ENCODE measurements at regions not wholly inside any gene's neighbourhood (a gene's known extent, or its start where the extent isn't known, plus 50 kb on each side); places are given as distances from the start of the nearest gene placed in this dataset.

GRCh38 chr9:118364266-118365106 lies 660.3 kb downstream of the TLR4 start:
- DNase-seq (ENCODE audit: low read depth in 1 of 2, low spot score in 1 of 2), result no peak
- H3K27me3 ChIP-seq (ENCODE audit: insufficient read depth, poor library complexity, severe bottlenecking), result no peaks in the 10 kb centered on the region
- no peak overlapping the region for H3K27ac ChIP-seq (replicated peaks)
- TF ChIP-seq, protein P1, sequence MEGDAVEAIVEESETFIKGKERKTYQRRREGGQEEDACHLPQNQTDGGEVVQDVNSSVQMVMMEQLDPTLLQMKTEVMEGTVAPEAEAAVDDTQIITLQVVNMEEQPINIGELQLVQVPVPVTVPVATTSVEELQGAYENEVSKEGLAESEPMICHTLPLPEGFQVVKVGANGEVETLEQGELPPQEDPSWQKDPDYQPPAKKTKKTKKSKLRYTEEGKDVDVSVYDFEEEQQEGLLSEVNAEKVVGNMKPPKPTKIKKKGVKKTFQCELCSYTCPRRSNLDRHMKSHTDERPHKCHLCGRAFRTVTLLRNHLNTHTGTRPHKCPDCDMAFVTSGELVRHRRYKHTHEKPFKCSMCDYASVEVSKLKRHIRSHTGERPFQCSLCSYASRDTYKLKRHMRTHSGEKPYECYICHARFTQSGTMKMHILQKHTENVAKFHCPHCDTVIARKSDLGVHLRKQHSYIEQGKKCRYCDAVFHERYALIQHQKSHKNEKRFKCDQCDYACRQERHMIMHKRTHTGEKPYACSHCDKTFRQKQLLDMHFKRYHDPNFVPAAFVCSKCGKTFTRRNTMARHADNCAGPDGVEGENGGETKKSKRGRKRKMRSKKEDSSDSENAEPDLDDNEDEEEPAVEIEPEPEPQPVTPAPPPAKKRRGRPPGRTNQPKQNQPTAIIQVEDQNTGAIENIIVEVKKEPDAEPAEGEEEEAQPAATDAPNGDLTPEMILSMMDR (IDR thresholded peaks at IDR 0.05; ENCODE audit: insufficient read depth, low read length), result no peak
- TF ChIP-seq, protein P2, sequence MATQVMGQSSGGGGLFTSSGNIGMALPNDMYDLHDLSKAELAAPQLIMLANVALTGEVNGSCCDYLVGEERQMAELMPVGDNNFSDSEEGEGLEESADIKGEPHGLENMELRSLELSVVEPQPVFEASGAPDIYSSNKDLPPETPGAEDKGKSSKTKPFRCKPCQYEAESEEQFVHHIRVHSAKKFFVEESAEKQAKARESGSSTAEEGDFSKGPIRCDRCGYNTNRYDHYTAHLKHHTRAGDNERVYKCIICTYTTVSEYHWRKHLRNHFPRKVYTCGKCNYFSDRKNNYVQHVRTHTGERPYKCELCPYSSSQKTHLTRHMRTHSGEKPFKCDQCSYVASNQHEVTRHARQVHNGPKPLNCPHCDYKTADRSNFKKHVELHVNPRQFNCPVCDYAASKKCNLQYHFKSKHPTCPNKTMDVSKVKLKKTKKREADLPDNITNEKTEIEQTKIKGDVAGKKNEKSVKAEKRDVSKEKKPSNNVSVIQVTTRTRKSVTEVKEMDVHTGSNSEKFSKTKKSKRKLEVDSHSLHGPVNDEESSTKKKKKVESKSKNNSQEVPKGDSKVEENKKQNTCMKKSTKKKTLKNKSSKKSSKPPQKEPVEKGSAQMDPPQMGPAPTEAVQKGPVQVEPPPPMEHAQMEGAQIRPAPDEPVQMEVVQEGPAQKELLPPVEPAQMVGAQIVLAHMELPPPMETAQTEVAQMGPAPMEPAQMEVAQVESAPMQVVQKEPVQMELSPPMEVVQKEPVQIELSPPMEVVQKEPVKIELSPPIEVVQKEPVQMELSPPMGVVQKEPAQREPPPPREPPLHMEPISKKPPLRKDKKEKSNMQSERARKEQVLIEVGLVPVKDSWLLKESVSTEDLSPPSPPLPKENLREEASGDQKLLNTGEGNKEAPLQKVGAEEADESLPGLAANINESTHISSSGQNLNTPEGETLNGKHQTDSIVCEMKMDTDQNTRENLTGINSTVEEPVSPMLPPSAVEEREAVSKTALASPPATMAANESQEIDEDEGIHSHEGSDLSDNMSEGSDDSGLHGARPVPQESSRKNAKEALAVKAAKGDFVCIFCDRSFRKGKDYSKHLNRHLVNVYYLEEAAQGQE (IDR thresholded peaks at IDR 0.05; ENCODE audit: insufficient replicate concordance, low read depth), result no peak
- no peak for TF ChIP-seq GABPA (IDR thresholded peaks at IDR 0.05; ENCODE audit: low read depth)
- H3K4me3 ChIP-seq (replicated peaks; ENCODE audit: insufficient read depth, low read length), result no peak overlapping the region

GRCh38 chr9:118366228-118366627 lies 662.0 kb downstream of the TLR4 start:
- TF ChIP-seq GABPA (IDR thresholded peaks at IDR 0.05; ENCODE audit: low read depth) (no peak), SPI1 (IDR thresholded peaks at IDR 0.05; ENCODE audit: borderline replicate concordance, low read depth) (no peak), POLR2AphosphoS5 (IDR thresholded peaks at IDR 0.05; ENCODE audit: low read depth) (no peak)
- TF ChIP-seq, protein P2 (IDR thresholded peaks at IDR 0.05; ENCODE audit: insufficient replicate concordance, low read depth), result no peak
- TF ChIP-seq, protein P1 (IDR thresholded peaks at IDR 0.05; ENCODE audit: insufficient read depth, low read length), result no peak
- Histone ChIP-seq H3K4me3 (replicated peaks; ENCODE audit: insufficient read depth, low read length) (no peak overlapping the region), H3K27me3 (ENCODE audit: insufficient read depth, poor library complexity, severe bottlenecking) (no peaks in the 10 kb centered on the region), H3K27ac (replicated peaks) (no peak overlapping the region)
- DNase-seq (ENCODE audit: low read depth in 1 of 2, low spot score in 1 of 2), result no peak

- H3K27ac ChIP-seq (replicated peaks), result no peak overlapping the region
- no peak for TF ChIP-seq GABPA (IDR thresholded peaks at IDR 0.05; ENCODE audit: low read depth)
- TF ChIP-seq, protein P1 (IDR thresholded peaks at IDR 0.05; ENCODE audit: insufficient read depth, low read length), result no peak
- TF ChIP-seq SPI1 (IDR thresholded peaks at IDR 0.05; ENCODE audit: borderline replicate concordance, low read depth), result no peak
- no peak overlapping the region for H3K4me3 ChIP-seq (replicated peaks; ENCODE audit: insufficient read depth, low read length)
- DNase-seq (ENCODE audit: low read depth in 1 of 2, low spot score in 1 of 2), result no peak
- no peaks in the 10 kb centered on the region for H3K27me3 ChIP-seq (ENCODE audit: insufficient read depth, poor library complexity, severe bottlenecking)
Observed at GRCh38 chr9:118367383-118367782, 663.2 kb downstream of the TLR4 start.

Data from HL-60 (cell line).